Vagina (tissue), 2 donors: ENCODE measurements at regions not wholly inside any gene's neighbourhood (a gene's known extent, or its start where the extent isn't known, plus 50 kb on each side); places are given as distances from the start of the nearest gene placed in this dataset.

ENCODE experiments used
- DNase-seq, 2 donors: peaks; one replicate each; pipeline ENCODE4 v3.0.0-alpha.2; 2017; ENCODE audit errors: extremely low spot score in 2 of 2
- H3K27ac ChIP-seq: fragments of 200-600 bp; sonication (generic); one replicate; pipeline ENCODE4 v1.5.1; 2019
- H3K27me3 ChIP-seq: fragments of 200-600 bp; sonication (generic); one replicate; pipeline ENCODE4 v1.5.1; 2019
- H3K36me3 ChIP-seq, 2 donors: fragments of 200-600 bp; sonication (generic); one replicate each; pipeline ENCODE4 v1.5.1; 2017 to 2019
- H3K4me1 ChIP-seq: fragments of 200-600 bp; sonication (generic); one replicate; pipeline ENCODE4 v1.5.1; 2019
- H3K4me3 ChIP-seq, 2 donors: fragments of 200-600 bp; sonication (generic); 1 replicate in 1 of 2; 2 replicates in 1 of 2; pipeline ENCODE4 v1.5.1; 2016 to 2019
- H3K9me3 ChIP-seq: fragments of 200-600 bp; sonication (generic); one replicate; pipeline ENCODE4 v1.5.1; 2019
- POLR2A ChIP-seq, 2 donors: fragments of 450-650 bp; IDR thresholded peaks; one replicate each; pipeline ENCODE4 v1.6.1; 2017; ENCODE audit warnings: antibody characterized with exemption in 2 of 2, mild to moderate bottlenecking in 2 of 2, moderate library complexity in 2 of 2
- POLR2AphosphoS5 ChIP-seq, 2 donors: sonication (generic); formaldehyde crosslinking; IDR thresholded peaks; one replicate each; pipeline ENCODE4 v1.9.0; 2017; ENCODE audit warnings: antibody characterized with exemption in 2 of 2, mild to moderate bottlenecking in 2 of 2, low read depth in 1 of 2; ENCODE audit not compliant: insufficient read depth in 1 of 2
- intact Hi-C: fragments of 100-400 bp; cut with DNase I; formaldehyde crosslinking; loops from one replicate; pipeline ENCODE4 v1.15.1; 2023
- TF ChIP-seq, protein P1 (sequence below), 3 experiments: fragments of 450-650 bp in 2 of 3; fragments of 200-600 bp in 1 of 3; sonication (generic) in 1 of 3; IDR thresholded peaks; one replicate each; pipeline ENCODE4 v1.5.1; 2017 to 2019; ENCODE audit warnings: antibody characterized with exemption in 3 of 3, mild to moderate bottlenecking in 2 of 3, moderate library complexity in 2 of 3

DNA sequence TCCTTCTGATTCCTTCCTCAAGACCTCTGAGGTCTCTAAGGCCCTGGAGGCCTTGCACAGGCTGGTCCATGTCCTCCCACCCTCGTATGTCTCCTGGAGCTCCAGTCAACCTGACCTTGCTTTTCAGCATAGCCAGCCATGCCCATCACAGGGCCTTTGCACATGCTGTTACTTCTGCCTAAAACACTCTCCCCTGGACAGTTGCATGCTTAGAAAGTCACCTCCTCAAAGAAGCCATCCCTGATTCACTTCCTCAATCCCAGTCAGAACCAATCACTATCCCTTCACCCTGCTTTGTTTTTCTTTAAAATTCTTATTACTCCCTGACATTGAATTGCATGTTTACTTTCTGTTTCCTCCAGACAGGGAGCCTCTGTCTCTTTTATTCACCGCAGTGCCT is 322.1 kb upstream of the CCL2 start:
- H3K27ac ChIP-seq: no peak overlapping the region
- H3K27me3 ChIP-seq: no peaks in the 10 kb centered on the region
- no peaks in the 10 kb centered on the region for H3K36me3 ChIP-seq
- DNase-seq: no peak
- intact Hi-C loops: loop anchor here (5.0 kb wide), 1 partner anchor 939 kb away; no protein-coding TSS in a partner anchor
- no peaks in the 10 kb centered on the region for H3K4me1 ChIP-seq
- H3K9me3 ChIP-seq: no peaks in the 10 kb centered on the region
- no peak overlapping the region for H3K4me3 ChIP-seq
- TF ChIP-seq, protein P1, sequence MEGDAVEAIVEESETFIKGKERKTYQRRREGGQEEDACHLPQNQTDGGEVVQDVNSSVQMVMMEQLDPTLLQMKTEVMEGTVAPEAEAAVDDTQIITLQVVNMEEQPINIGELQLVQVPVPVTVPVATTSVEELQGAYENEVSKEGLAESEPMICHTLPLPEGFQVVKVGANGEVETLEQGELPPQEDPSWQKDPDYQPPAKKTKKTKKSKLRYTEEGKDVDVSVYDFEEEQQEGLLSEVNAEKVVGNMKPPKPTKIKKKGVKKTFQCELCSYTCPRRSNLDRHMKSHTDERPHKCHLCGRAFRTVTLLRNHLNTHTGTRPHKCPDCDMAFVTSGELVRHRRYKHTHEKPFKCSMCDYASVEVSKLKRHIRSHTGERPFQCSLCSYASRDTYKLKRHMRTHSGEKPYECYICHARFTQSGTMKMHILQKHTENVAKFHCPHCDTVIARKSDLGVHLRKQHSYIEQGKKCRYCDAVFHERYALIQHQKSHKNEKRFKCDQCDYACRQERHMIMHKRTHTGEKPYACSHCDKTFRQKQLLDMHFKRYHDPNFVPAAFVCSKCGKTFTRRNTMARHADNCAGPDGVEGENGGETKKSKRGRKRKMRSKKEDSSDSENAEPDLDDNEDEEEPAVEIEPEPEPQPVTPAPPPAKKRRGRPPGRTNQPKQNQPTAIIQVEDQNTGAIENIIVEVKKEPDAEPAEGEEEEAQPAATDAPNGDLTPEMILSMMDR (IDR thresholded peaks at IDR 0.05): no peak
- TF ChIP-seq POLR2AphosphoS5 (IDR thresholded peaks at IDR 0.05; ENCODE audit: insufficient read depth in 1 of 2, low read depth in 1 of 2): no peak
- TF ChIP-seq POLR2A (IDR thresholded peaks at IDR 0.05): no peak

DNA sequence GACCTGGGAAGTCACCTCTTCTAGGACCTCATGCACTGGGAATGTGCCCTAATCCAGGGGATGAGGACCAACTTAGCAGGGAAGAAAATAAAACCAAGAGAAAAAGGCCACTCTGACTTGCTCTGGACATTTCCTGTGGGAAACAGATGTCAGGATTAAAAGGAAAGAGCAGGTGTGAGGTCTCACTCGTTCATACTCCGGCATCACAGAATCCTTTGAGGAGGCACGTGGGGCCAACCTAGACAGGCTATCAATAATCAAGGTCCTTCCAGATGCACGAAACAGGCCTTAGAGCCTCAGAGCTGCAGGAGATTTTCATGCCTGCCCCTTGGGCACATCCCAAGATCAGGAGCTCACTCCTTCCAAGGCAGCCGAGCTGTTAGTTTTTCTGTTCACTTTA is 321.5 kb upstream of the CCL2 start:
- Histone ChIP-seq H3K27me3 (no peaks in the 10 kb centered on the region), H3K27ac (no peak overlapping the region), H3K9me3 (no peaks in the 10 kb centered on the region), H3K4me3 (no peak overlapping the region), H3K4me1 (no peaks in the 10 kb centered on the region), H3K36me3 (no peaks in the 10 kb centered on the region)
- DNase-seq: no peak
- intact Hi-C loops: loop anchor here (5.0 kb wide), 1 partner anchor 939 kb away; no protein-coding TSS in a partner anchor
- TF ChIP-seq, protein P1 (IDR thresholded peaks at IDR 0.05): no peak

DNA sequence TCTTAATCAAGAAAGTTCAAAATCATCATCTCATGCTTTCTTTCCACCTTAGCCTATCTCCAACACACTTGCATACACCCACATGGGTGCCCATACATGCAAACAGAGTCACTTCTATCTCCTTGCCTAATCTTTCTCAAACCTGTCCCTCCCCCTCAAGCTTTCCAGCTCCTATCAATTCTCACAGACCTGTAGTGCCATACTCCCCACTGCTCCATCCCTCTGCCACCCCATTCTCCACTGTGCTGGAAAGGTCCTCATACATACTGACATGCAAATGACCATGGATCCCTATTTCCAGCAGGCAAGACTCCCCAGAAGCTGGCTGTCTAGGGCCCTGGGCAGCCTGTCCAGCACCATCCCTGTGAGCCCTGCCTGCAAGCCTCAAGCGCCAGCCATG is 320.4 kb upstream of the CCL2 start:
- H3K4me1 ChIP-seq: no peaks in the 10 kb centered on the region
- H3K4me3 ChIP-seq: no peak overlapping the region
- DNase-seq: no peak
- TF ChIP-seq POLR2AphosphoS5 (IDR thresholded peaks at IDR 0.05; ENCODE audit: insufficient read depth in 1 of 2, low read depth in 1 of 2): no peak
- no peak for TF ChIP-seq POLR2A (IDR thresholded peaks at IDR 0.05)
- TF ChIP-seq, protein P1 (IDR thresholded peaks at IDR 0.05): no peak
- no peaks in the 10 kb centered on the region for H3K9me3 ChIP-seq
- no peaks in the 10 kb centered on the region for H3K36me3 ChIP-seq
- no peaks in the 10 kb centered on the region for H3K27me3 ChIP-seq
- intact Hi-C loops: loop anchor here (5.0 kb wide), 1 partner anchor 938 kb away; no protein-coding TSS in a partner anchor
- H3K27ac ChIP-seq: no peak overlapping the region

DNA sequence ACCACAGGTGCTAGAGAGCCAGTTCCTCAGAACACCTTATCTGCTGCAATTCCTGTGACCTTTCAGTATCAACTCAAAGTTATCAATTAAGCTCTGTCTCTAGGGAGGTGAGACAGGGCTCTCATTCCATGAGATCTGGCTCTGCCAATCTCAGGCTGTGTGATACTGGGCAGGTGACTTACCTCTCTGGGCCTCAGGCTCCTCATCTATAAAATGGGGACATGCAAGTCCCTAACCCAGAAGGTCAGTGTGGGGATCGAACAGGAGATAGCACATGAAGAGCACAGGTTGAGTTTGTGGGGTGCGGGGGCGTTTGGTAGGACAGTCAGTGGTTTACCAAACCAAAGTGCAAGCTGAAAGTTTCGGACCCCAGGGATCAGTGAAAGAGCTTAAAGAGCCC is 319.3 kb upstream of the CCL2 start:
- H3K9me3 ChIP-seq: no peaks in the 10 kb centered on the region
- intact Hi-C loops: no loop called here
- TF ChIP-seq POLR2A (IDR thresholded peaks at IDR 0.05): no peak
- no peak for TF ChIP-seq POLR2AphosphoS5 (IDR thresholded peaks at IDR 0.05; ENCODE audit: insufficient read depth in 1 of 2, low read depth in 1 of 2)
- TF ChIP-seq, protein P1 (IDR thresholded peaks at IDR 0.05): no peak
- H3K4me3 ChIP-seq: no peak overlapping the region
- no peaks in the 10 kb centered on the region for H3K36me3 ChIP-seq
- no peaks in the 10 kb centered on the region for H3K4me1 ChIP-seq
- DNase-seq: no peak
- no peaks in the 10 kb centered on the region for H3K27me3 ChIP-seq
- H3K27ac ChIP-seq: no peak overlapping the region

DNA sequence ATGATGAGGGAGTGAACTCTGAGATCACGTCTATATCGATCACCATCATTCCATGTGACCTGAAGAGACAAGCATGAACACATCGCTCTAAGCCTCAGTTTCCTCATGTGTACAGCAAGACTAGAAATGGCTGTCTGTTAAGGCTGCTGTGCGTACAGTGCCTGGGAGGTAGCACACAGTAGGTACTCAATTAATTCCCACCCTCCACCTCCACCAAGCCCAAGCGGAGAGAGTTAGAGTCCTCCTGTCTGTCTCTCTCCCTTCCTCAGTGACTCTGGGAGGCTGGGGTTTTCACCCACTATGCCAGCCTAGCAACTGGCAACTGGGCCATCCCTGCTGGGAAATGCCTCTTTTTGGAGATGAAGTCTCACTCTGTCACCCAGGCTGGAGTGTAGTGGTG is 318.3 kb upstream of the CCL2 start:
- H3K4me1 ChIP-seq: no peaks in the 10 kb centered on the region
- H3K9me3 ChIP-seq: no peaks in the 10 kb centered on the region
- H3K4me3 ChIP-seq: no peak overlapping the region
- TF ChIP-seq POLR2A (IDR thresholded peaks at IDR 0.05) (no peak), POLR2AphosphoS5 (IDR thresholded peaks at IDR 0.05; ENCODE audit: insufficient read depth in 1 of 2, low read depth in 1 of 2) (no peak)
- TF ChIP-seq, protein P1 (IDR thresholded peaks at IDR 0.05): no peak
- H3K27ac ChIP-seq: no peak overlapping the region
- no peaks in the 10 kb centered on the region for H3K27me3 ChIP-seq
- intact Hi-C loops: no loop called here
- DNase-seq: no peak
- no peaks in the 10 kb centered on the region for H3K36me3 ChIP-seq
